GM13976 (cell line): ENCODE measurements at regions not wholly inside any gene's neighbourhood (a gene's known extent, or its start where the extent isn't known, plus 50 kb on each side); places are given as distances from the start of the nearest gene placed in this dataset.

Experiments
- DNase-seq: peaks from one replicate; pipeline ENCODE4 v3.0.0; 2012; ENCODE audit warnings: low spot score
- in situ Hi-C: fragments of 300-500 bp; cut with MboI; formaldehyde crosslinking; loops from one replicate; pipeline ENCODE4 v1.12.0; 2022; ENCODE audit warnings: low sequenced_read_pairs, mixed read lengths, inconsistent platforms; ENCODE audit not compliant: unreplicated experiment
- TF ChIP-seq, protein P1 (sequence below): IDR thresholded peaks from 2 replicates; pipeline ENCODE4 v1.5.1; 2012; ENCODE audit warnings: borderline replicate concordance, mild to moderate bottlenecking; ENCODE audit not compliant: insufficient read depth; ENCODE audit errors: extremely low read depth, missing control alignments, control extremely low read depth

- DNase-seq = no peak
- TF ChIP-seq, protein P1, sequence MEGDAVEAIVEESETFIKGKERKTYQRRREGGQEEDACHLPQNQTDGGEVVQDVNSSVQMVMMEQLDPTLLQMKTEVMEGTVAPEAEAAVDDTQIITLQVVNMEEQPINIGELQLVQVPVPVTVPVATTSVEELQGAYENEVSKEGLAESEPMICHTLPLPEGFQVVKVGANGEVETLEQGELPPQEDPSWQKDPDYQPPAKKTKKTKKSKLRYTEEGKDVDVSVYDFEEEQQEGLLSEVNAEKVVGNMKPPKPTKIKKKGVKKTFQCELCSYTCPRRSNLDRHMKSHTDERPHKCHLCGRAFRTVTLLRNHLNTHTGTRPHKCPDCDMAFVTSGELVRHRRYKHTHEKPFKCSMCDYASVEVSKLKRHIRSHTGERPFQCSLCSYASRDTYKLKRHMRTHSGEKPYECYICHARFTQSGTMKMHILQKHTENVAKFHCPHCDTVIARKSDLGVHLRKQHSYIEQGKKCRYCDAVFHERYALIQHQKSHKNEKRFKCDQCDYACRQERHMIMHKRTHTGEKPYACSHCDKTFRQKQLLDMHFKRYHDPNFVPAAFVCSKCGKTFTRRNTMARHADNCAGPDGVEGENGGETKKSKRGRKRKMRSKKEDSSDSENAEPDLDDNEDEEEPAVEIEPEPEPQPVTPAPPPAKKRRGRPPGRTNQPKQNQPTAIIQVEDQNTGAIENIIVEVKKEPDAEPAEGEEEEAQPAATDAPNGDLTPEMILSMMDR = no peak
- in situ Hi-C loops = no loop called here
Measured at GRCh38 chr5:173814053-173814452, 74.1 kb upstream of the CPEB4 start.

- in situ Hi-C loops = no loop called here
- DNase-seq = no peak
Measured at GRCh38 chr5:173815571-173815970, 72.6 kb upstream of the CPEB4 start.

GRCh38 chr5:173816728-173817127 is 71.4 kb upstream of the CPEB4 start:
- TF ChIP-seq, protein P1 = no peak
- in situ Hi-C loops = no loop called here
- DNase-seq = no peak

More at GRCh38 chr5:173815571-173815970, 72.6 kb upstream of the CPEB4 start:
- TF ChIP-seq, protein P1 = no peak

DNA sequence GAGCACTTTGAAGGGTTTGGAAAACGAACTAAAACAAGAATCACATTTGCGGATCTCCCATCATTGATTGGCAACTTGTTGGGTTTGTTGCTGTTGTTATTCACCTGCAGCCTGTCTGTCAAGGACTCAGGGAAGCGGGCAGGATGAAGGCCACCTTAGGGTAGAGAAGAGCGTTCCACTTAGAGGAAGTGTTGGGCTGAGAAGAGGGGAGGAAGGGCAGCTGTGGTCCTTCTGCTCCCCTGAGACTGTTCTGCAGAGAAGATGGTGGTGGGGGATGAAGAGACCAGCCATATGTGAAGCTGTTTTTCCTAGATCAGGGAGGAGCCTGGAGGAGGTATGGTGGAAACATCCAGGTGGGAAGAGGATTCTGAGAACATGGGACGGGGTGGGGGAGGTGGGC is 70.6 kb upstream of the CPEB4 start:
- TF ChIP-seq, protein P1 = no peak
- in situ Hi-C loops = no loop called here
- no peak for DNase-seq

DNA sequence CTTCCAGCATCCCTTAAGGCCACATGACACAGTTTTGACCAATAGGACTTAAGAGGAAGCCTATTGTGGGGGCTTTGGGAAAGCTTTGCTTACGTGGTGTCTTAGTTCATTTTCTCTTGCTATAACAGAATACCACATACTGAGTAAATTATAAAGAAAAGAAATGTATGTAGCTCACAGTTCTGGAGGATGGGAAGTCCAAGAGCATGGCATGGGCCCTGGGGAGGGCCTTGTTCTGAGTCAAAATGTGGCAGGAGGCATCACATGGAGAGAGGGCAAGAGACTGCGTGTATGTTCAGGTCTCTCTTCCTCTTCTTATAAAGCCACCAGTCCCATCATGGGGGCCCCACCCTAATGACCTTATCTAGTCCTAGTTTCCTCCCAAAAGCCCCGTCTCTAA is 68.6 kb upstream of the CPEB4 start:
- no peak for DNase-seq
- TF ChIP-seq, protein P1 = no peak
- in situ Hi-C loops = no loop called here

DNA sequence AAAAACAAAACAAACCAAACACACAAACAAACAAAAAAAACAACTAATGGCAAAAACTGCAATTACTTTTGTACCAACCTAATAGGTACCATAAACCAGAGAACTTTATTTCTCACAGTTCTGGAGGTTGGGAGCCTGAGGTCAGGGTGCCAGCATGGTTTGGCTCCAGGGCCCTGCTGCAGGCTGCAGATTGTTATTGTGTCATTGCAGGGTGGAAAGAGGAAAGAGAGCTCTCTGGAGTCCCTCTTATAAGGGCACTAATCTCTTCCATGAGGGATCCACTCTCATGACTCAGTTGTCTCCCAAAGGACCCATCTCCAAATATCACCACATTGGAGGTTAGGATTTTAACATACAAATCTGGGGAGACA is 64.9 kb upstream of the CPEB4 start:
- in situ Hi-C loops = no loop called here
- TF ChIP-seq, protein P1 = no peak
- no peak for DNase-seq
